Neural crest cell (in vitro differentiated cells): ENCODE measurements at regions not wholly inside any gene's neighbourhood (a gene's known extent, or its start where the extent isn't known, plus 50 kb on each side); places are given as distances from the start of the nearest gene placed in this dataset.

Experiments
- DNase-seq: peaks from one replicate; pipeline ENCODE4 v3.0.0; 2021; ENCODE audit warnings: low read depth, mixed read lengths, low spot score
- H3K27ac Mint-ChIP-seq: one replicate; pipeline ENCODE4 v1.8.0; 2021; ENCODE audit warnings: mild to moderate bottlenecking, mixed read lengths; ENCODE audit not compliant: unreplicated experiment
- H3K27me3 Mint-ChIP-seq: 2 replicates; pipeline ENCODE4 v1.8.0; 2021; ENCODE audit warnings: low read depth, mild to moderate bottlenecking, mixed read lengths
- H3K36me3 Mint-ChIP-seq: 2 replicates; pipeline ENCODE4 v1.8.0; 2021; ENCODE audit warnings: low read depth, mild to moderate bottlenecking, mixed read lengths
- H3K4me1 Mint-ChIP-seq: 2 replicates; pipeline ENCODE4 v1.8.0; 2021; ENCODE audit warnings: mixed read lengths
- H3K4me3 Mint-ChIP-seq: one replicate; pipeline ENCODE4 v1.8.0; 2021; ENCODE audit warnings: mild to moderate bottlenecking, mixed read lengths
- H3K9me3 Mint-ChIP-seq: 2 replicates; pipeline ENCODE4 v1.8.0; 2021; ENCODE audit warnings: mixed read lengths
- CTCF ChIP-seq: fragments of 200-600 bp; sonication (generic); conservative IDR thresholded peaks from 2 replicates; pipeline ENCODE4 v1.5.0; 2021; ENCODE audit warnings: antibody characterized with exemption, mild to moderate bottlenecking

- H3K9me3 Mint-ChIP-seq = peaks cover 8% of the 10 kb centered on the region
- H3K4me3 Mint-ChIP-seq = no peak overlapping the region
- H3K27me3 Mint-ChIP-seq = no peaks in the 10 kb centered on the region
- H3K27ac Mint-ChIP-seq = no peak overlapping the region
- H3K36me3 Mint-ChIP-seq = peaks cover 4% of the 10 kb centered on the region
- H3K4me1 Mint-ChIP-seq = peaks cover 13% of the 10 kb centered on the region
- TF ChIP-seq CTCF = no peak
- no peak for DNase-seq
Measured at GRCh38 chrX:9153300-9153699, 119.4 kb upstream of the FAM9B start.

GRCh38 chrX:9158611-9159010, 124.7 kb upstream of the FAM9B start:
- H3K27me3 Mint-ChIP-seq = no peaks in the 10 kb centered on the region
- DNase-seq = no peak
- no peaks in the 10 kb centered on the region for H3K36me3 Mint-ChIP-seq
- peaks cover 4% of the 10 kb centered on the region for H3K4me1 Mint-ChIP-seq
- H3K4me3 Mint-ChIP-seq = no peak overlapping the region
- no peak for TF ChIP-seq CTCF
- peaks cover 9% of the 10 kb centered on the region for H3K9me3 Mint-ChIP-seq
- no peak overlapping the region for H3K27ac Mint-ChIP-seq

DNA sequence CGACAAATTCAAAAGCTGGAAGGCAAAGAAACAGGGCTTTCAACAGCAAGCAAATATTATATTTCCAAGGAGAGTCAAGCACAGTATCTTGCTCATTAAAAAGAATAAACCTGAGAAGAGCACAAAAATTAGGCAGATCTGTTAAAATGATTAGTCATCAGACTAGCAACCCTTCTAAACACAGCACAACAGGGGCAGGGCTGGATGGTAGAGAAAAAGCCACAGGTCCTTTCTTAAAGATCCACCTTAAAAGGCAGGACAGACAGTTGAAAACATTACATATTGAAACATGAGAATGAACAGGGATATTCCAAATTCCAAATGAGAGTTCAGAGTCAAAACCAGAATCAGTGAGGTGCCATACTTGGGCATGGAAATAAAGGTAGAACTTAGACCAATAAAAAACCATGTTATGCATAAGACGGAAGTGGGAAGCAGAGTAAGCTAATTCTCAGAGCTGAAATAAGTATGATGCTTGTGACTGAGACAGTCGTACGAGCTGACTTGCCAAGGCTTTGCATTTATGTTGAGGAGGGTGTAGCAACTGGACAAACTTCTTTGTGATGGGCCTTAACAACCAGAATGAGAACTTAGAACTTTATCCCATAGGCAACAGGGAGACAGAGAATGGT, 126.9 kb upstream of the FAM9B start:
- Mint-ChIP-seq H3K27ac (no peak overlapping the region), H3K9me3 (peaks cover 9% of the 10 kb centered on the region), H3K36me3 (no peaks in the 10 kb centered on the region), H3K4me3 (no peak overlapping the region), H3K27me3 (no peaks in the 10 kb centered on the region), H3K4me1 (peaks cover 4% of the 10 kb centered on the region)
- DNase-seq = no peak
- TF ChIP-seq CTCF = no peak

DNA sequence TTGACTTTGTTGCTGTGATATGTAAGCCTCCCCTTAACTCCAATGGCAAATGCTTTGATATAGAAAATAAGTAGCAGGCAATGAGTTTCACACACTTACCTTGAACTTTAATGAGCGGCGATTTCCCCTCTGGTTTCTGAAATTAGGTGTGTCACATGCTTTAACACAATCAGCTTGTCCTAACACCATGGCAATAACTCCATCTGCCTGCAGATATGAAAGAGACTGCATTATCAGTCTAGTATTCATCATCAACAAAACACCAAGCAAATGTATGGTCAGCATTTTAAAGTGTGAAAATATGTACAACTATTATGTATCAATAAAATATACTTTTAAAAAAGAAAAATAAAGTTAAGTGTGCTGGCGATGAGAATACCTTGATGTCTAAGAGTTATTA, 128.8 kb upstream of the FAM9B start:
- peaks cover 11% of the 10 kb centered on the region for H3K9me3 Mint-ChIP-seq
- H3K4me3 Mint-ChIP-seq = no peak overlapping the region
- TF ChIP-seq CTCF = no peak
- no peak overlapping the region for H3K27ac Mint-ChIP-seq
- no peaks in the 10 kb centered on the region for H3K36me3 Mint-ChIP-seq
- no peak for DNase-seq
- H3K27me3 Mint-ChIP-seq = no peaks in the 10 kb centered on the region
- H3K4me1 Mint-ChIP-seq = peaks cover 4% of the 10 kb centered on the region

- H3K4me3 Mint-ChIP-seq = no peak overlapping the region
- H3K36me3 Mint-ChIP-seq = no peaks in the 10 kb centered on the region
- no peak for TF ChIP-seq CTCF
- no peaks in the 10 kb centered on the region for H3K27me3 Mint-ChIP-seq
- no peak for DNase-seq
- H3K9me3 Mint-ChIP-seq = peaks cover 12% of the 10 kb centered on the region
- peaks cover 4% of the 10 kb centered on the region for H3K4me1 Mint-ChIP-seq
- no peak overlapping the region for H3K27ac Mint-ChIP-seq
Measured at GRCh38 chrX:9163214-9163709, 129.3 kb upstream of the FAM9B start.
